ENCODE measurements at regions not wholly inside any gene's neighbourhood (a gene's known extent, or its start where the extent isn't known, plus 50 kb on each side); places are given as distances from the start of the nearest gene placed in this dataset.

GRCh38 chr6:66655420-66655819 is 948.4 kb upstream of the EYS start:
- TF ChIP-seq CTCF (conservative IDR thresholded peaks at IDR 0.05; ENCODE audit: low read depth, low read length) (no peak), EZH2 (IDR thresholded peaks at IDR 0.05; ENCODE audit: borderline replicate concordance, low read depth, low read length, poor library complexity, severe bottlenecking) (no peak)

Data from A673 (cell line).